ENCODE measurements at regions not wholly inside any gene's neighbourhood (a gene's known extent, or its start where the extent isn't known, plus 50 kb on each side); places are given as distances from the start of the nearest gene placed in this dataset.
"Not testable (repeated sequence)": the region's sequence is repeated elsewhere in the genome, so short reads cannot be mapped to it uniquely, and the experiment has no call there.

GRCh38 chr3:124333931-124334640, 342.2 kb upstream of the ROPN1 start:
- H3K36me3 ChIP-seq (ENCODE audit: control insufficient read depth, insufficient read depth, low read length): peaks cover 24% of the 10 kb centered on the region
- no peaks in the 10 kb centered on the region for H3K9me3 ChIP-seq (ENCODE audit: control insufficient read depth, insufficient read depth, low read length)
- no peak for DNase-seq (ENCODE audit: low read depth in 4 of 6, low spot score in 6 of 6)
- 98% methylated on average over 12 of the region's 14 CpGs for WGBS (ENCODE audit: insufficient coverage)
- no peak overlapping the region for H3K27ac ChIP-seq (ENCODE audit: low read depth, low read length)
- H3K4me1 ChIP-seq (ENCODE audit: control insufficient read depth, insufficient read depth, low read length): no peaks in the 10 kb centered on the region
- H3K27me3 ChIP-seq (ENCODE audit: control insufficient read depth, insufficient read depth, low read length): no peaks in the 10 kb centered on the region
- H3K4me3 ChIP-seq (ENCODE audit: low read depth, low read length): no peak overlapping the region

DNA sequence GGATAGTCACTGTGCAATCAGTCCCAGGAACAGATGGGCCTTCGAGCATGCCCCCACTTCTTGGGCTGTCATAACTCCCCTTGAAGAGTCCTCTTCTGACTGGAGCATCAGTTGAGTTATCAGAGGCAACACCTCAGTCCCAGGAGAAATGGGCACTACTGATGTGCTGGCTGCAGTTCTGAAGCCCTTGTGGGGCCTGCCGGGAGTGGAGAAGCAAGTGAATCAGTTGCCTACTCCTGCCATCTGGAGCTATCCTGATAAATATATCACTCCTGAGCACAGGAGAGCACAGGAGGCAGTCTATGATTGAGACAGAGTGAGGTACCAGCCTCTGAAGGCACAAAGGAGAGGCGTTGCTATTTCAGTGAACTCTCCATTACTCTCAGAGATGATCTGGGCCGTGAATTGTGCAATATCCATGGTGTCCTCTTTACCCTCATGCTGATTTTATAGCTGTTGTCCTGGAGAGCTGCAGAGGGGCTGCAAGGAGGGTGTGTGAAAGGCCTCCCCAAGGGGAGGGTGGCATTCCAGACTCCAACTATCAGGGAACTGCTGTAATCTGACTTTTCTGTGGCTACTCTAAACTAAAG, 344.2 kb upstream of the ROPN1 start:
- H3K9me3 ChIP-seq (ENCODE audit: control insufficient read depth, insufficient read depth, low read length): no peaks in the 10 kb centered on the region
- no peak overlapping the region for H3K27ac ChIP-seq (ENCODE audit: low read depth, low read length)

DNA sequence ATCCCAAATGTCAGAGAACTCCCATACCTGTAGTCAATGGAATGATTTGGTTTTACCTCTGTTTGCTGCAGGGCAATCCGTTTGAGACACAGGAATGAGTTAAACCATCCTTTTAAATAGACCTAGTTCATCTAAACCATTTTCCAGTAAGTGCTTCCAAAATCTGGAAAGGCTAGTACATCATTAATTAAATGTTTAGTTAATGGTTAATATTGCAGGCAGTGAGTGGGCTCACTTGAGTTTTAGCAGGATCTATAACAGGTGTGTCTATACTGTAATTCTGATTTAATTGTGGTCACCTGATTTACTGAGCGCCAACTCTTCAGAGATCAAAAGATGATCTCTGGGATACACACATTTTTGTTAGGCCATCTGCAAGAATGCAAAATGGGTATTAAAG, 353.9 kb upstream of the ROPN1 start:
- Histone ChIP-seq H3K36me3 (ENCODE audit: control insufficient read depth, insufficient read depth, low read length) (peaks cover 3% of the 10 kb centered on the region), H3K4me3 (ENCODE audit: low read depth, low read length) (no peak overlapping the region), H3K4me1 (ENCODE audit: control insufficient read depth, insufficient read depth, low read length) (no peaks in the 10 kb centered on the region), H3K27me3 (ENCODE audit: control insufficient read depth, insufficient read depth, low read length) (no peaks in the 10 kb centered on the region), H3K27ac (ENCODE audit: low read depth, low read length) (no peak overlapping the region), H3K9me3 (ENCODE audit: control insufficient read depth, insufficient read depth, low read length) (no peaks in the 10 kb centered on the region)
- no peak for DNase-seq (ENCODE audit: low read depth in 4 of 6, low spot score in 6 of 6)
- no CpG with 5 or more reads among the region's 2 CpGs for WGBS (ENCODE audit: insufficient coverage)

More for the DNA sequence above, 344.2 kb upstream of the ROPN1 start:
- H3K36me3 ChIP-seq (ENCODE audit: control insufficient read depth, insufficient read depth, low read length): peaks cover 26% of the 10 kb centered on the region
- H3K4me1 ChIP-seq (ENCODE audit: control insufficient read depth, insufficient read depth, low read length): no peaks in the 10 kb centered on the region
- H3K4me3 ChIP-seq (ENCODE audit: low read depth, low read length): no peak overlapping the region
- no peak for DNase-seq (ENCODE audit: low read depth in 4 of 6, low spot score in 6 of 6)
- 59% methylated on average over 3 of the region's 4 CpGs for WGBS (ENCODE audit: insufficient coverage)
- no peaks in the 10 kb centered on the region for H3K27me3 ChIP-seq (ENCODE audit: control insufficient read depth, insufficient read depth, low read length)

GRCh38 chr3:124346487-124346886, 354.6 kb upstream of the ROPN1 start:
- H3K4me3 ChIP-seq (ENCODE audit: low read depth, low read length): no peak overlapping the region
- H3K27me3 ChIP-seq (ENCODE audit: control insufficient read depth, insufficient read depth, low read length): no peaks in the 10 kb centered on the region
- H3K36me3 ChIP-seq (ENCODE audit: control insufficient read depth, insufficient read depth, low read length): peaks cover 3% of the 10 kb centered on the region
- no peaks in the 10 kb centered on the region for H3K4me1 ChIP-seq (ENCODE audit: control insufficient read depth, insufficient read depth, low read length)
- no peaks in the 10 kb centered on the region for H3K9me3 ChIP-seq (ENCODE audit: control insufficient read depth, insufficient read depth, low read length)
- WGBS (ENCODE audit: insufficient coverage): 75% methylated on average over 4 of the region's 4 CpGs
- no peak for DNase-seq (ENCODE audit: low read depth in 4 of 6, low spot score in 6 of 6)
- no peak overlapping the region for H3K27ac ChIP-seq (ENCODE audit: low read depth, low read length)

- no peak for DNase-seq (ENCODE audit: low read depth in 4 of 6, low spot score in 6 of 6)
- no CpG with 5 or more reads among the region's 2 CpGs for WGBS (ENCODE audit: insufficient coverage)
- no peak overlapping the region for H3K27ac ChIP-seq (ENCODE audit: low read depth, low read length)
- H3K36me3 ChIP-seq (ENCODE audit: control insufficient read depth, insufficient read depth, low read length): peaks cover 3% of the 10 kb centered on the region
- H3K9me3 ChIP-seq (ENCODE audit: control insufficient read depth, insufficient read depth, low read length): no peaks in the 10 kb centered on the region
- no peaks in the 10 kb centered on the region for H3K27me3 ChIP-seq (ENCODE audit: control insufficient read depth, insufficient read depth, low read length)
- H3K4me1 ChIP-seq (ENCODE audit: control insufficient read depth, insufficient read depth, low read length): no peaks in the 10 kb centered on the region
- H3K4me3 ChIP-seq (ENCODE audit: low read depth, low read length): no peak overlapping the region
Observed at GRCh38 chr3:124347418-124347817, 355.5 kb upstream of the ROPN1 start.

DNA sequence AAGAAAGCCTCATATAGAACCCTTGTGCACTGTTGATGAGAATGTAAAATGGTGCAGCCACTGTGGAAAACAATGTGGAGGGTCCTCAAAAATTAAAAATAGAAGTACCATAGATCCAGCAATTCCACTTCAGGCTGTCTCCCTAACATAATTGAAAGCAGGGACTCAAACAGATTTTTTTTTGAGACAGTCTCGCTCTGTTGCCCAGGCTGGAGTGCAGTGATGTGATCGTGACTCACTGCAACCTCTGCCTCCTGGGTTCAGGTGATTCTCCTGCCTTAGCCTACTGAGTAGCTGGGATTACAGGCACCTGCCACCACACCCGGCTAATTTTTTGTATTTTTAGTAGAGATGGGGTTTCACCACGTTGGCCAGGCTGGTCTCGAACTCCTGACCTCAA, 356.6 kb upstream of the ROPN1 start:
- not testable (repeated sequence) for H3K4me3 ChIP-seq (ENCODE audit: low read depth, low read length); H3K9me3 ChIP-seq (ENCODE audit: control insufficient read depth, insufficient read depth, low read length); H3K27ac ChIP-seq (ENCODE audit: low read depth, low read length); H3K4me1 ChIP-seq (ENCODE audit: control insufficient read depth, insufficient read depth, low read length); DNase-seq (ENCODE audit: low read depth in 4 of 6, low spot score in 6 of 6); H3K36me3 ChIP-seq (ENCODE audit: control insufficient read depth, insufficient read depth, low read length); H3K27me3 ChIP-seq (ENCODE audit: control insufficient read depth, insufficient read depth, low read length)
- 100% methylated on average over 2 of the region's 5 CpGs for WGBS (ENCODE audit: insufficient coverage)

- no CpG with 5 or more reads among the region's 4 CpGs for WGBS (ENCODE audit: insufficient coverage)
- Histone ChIP-seq H3K4me1 (ENCODE audit: control insufficient read depth, insufficient read depth, low read length) (no peaks in the 10 kb centered on the region), H3K9me3 (ENCODE audit: control insufficient read depth, insufficient read depth, low read length) (no peaks in the 10 kb centered on the region), H3K4me3 (ENCODE audit: low read depth, low read length) (no peak overlapping the region), H3K27me3 (ENCODE audit: control insufficient read depth, insufficient read depth, low read length) (no peaks in the 10 kb centered on the region), H3K36me3 (ENCODE audit: control insufficient read depth, insufficient read depth, low read length) (peaks cover 3% of the 10 kb centered on the region), H3K27ac (ENCODE audit: low read depth, low read length) (no peak overlapping the region)
- DNase-seq (ENCODE audit: low read depth in 4 of 6, low spot score in 6 of 6): peak in 5 of 6 donors; percentile 30 to 91 (median 50)
Observed at GRCh38 chr3:124351430-124352148, 359.7 kb upstream of the ROPN1 start.

GRCh38 chr3:124352149-124352539, 360.2 kb upstream of the ROPN1 start:
- no peaks in the 10 kb centered on the region for H3K9me3 ChIP-seq (ENCODE audit: control insufficient read depth, insufficient read depth, low read length)
- H3K27me3 ChIP-seq (ENCODE audit: control insufficient read depth, insufficient read depth, low read length): no peaks in the 10 kb centered on the region
- peak in 1 of 6 donors; percentile 89 for DNase-seq (ENCODE audit: low read depth in 4 of 6, low spot score in 6 of 6)
- peaks cover 3% of the 10 kb centered on the region for H3K36me3 ChIP-seq (ENCODE audit: control insufficient read depth, insufficient read depth, low read length)
- no peaks in the 10 kb centered on the region for H3K4me1 ChIP-seq (ENCODE audit: control insufficient read depth, insufficient read depth, low read length)
- H3K4me3 ChIP-seq (ENCODE audit: low read depth, low read length): no peak overlapping the region
- H3K27ac ChIP-seq (ENCODE audit: low read depth, low read length): no peak overlapping the region
- WGBS (ENCODE audit: insufficient coverage): 80% methylated on average over 1 of the region's 3 CpGs

DNA sequence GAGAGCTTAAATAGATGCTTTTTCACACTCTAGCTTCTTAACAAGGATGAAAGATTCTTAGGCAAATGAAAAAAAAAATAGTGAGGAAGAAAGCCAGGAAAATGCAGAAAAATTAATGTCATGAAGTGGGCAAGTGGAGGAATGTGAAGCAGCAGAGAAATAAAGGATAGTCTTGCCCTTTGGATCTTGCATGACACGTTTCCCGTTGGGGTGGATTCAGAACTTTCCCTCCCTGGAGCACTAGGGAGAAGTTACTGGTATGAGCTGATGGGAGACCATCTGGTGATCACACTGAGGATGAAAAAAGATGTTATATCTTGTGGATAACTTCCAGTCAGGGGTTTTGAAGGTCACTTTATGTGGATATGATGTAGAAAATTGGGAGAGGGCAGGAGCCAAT, 361.8 kb upstream of the ROPN1 start:
- H3K27me3 ChIP-seq (ENCODE audit: control insufficient read depth, insufficient read depth, low read length): no peaks in the 10 kb centered on the region
- no peaks in the 10 kb centered on the region for H3K9me3 ChIP-seq (ENCODE audit: control insufficient read depth, insufficient read depth, low read length)
- DNase-seq (ENCODE audit: low read depth in 4 of 6, low spot score in 6 of 6): peak in 1 of 6 donors; percentile 58
- H3K4me3 ChIP-seq (ENCODE audit: low read depth, low read length): no peak overlapping the region
- H3K4me1 ChIP-seq (ENCODE audit: control insufficient read depth, insufficient read depth, low read length): no peaks in the 10 kb centered on the region
- no peak overlapping the region for H3K27ac ChIP-seq (ENCODE audit: low read depth, low read length)
- no peaks in the 10 kb centered on the region for H3K36me3 ChIP-seq (ENCODE audit: control insufficient read depth, insufficient read depth, low read length)
- WGBS (ENCODE audit: insufficient coverage): 87% methylated on average over 2 of the region's 2 CpGs
